Natural killer cell (primary cell): ENCODE measurements at regions not wholly inside any gene's neighbourhood (a gene's known extent, or its start where the extent isn't known, plus 50 kb on each side); places are given as distances from the start of the nearest gene placed in this dataset.

Source experiments
- ATAC-seq, 3 donors: fragments of 150-1000 bp in 2 of 3; fragments of 200-7000 bp in 1 of 3; cut with Tn5 transposase; 1 replicate in 1 of 3; 2 replicates in 2 of 3; pipeline ENCODE4 v1.10.0; 2021; ENCODE audit warnings: mild to moderate bottlenecking in 2 of 3, moderate library complexity in 2 of 3
- DNase-seq, 2 donors: peaks; one replicate each; pipeline versions ENCODE4 v3.0.0 to v3.0.0-alpha.2; 2013 to 2021; ENCODE audit warnings: mixed read lengths in 1 of 2
- H3K27ac ChIP-seq: one replicate; pipeline ENCODE4 v1.5.1; 2013; ENCODE audit warnings: mild to moderate bottlenecking, low read length
- H3K27me3 ChIP-seq: one replicate; pipeline ENCODE4 v1.6.1; 2013; ENCODE audit warnings: low read length; ENCODE audit not compliant: control insufficient read depth, insufficient read depth
- H3K36me3 ChIP-seq: one replicate; pipeline ENCODE4 v1.6.1; 2013; ENCODE audit warnings: low read length; ENCODE audit not compliant: control insufficient read depth, insufficient read depth
- H3K4me1 ChIP-seq: one replicate; pipeline ENCODE4 v1.6.1; 2013; ENCODE audit warnings: low read length; ENCODE audit not compliant: control insufficient read depth, insufficient read depth
- H3K4me3 ChIP-seq: one replicate; pipeline ENCODE4 v1.5.1; 2013; ENCODE audit warnings: low read length
- H3K9me3 ChIP-seq: one replicate; pipeline ENCODE4 v1.6.1; 2013; ENCODE audit warnings: low read length; ENCODE audit not compliant: control insufficient read depth, insufficient read depth
- H3K27ac Mint-ChIP-seq, 2 donors: one replicate each; pipeline ENCODE4 v1.8.0; 2022; ENCODE audit warnings: mild to moderate bottlenecking in 2 of 2, mixed read lengths in 2 of 2, moderate library complexity in 1 of 2
- H3K27me3 Mint-ChIP-seq, 2 donors: one replicate each; pipeline ENCODE4 v1.8.0; 2022; ENCODE audit warnings: low read depth in 2 of 2, mixed read lengths in 2 of 2
- H3K36me3 Mint-ChIP-seq: one replicate; pipeline ENCODE4 v1.8.0; 2022; ENCODE audit warnings: mixed read lengths
- H3K4me1 Mint-ChIP-seq, 2 donors: one replicate each; pipeline ENCODE4 v1.8.0; 2022; ENCODE audit warnings: mixed read lengths in 2 of 2
- H3K4me3 Mint-ChIP-seq: one replicate; pipeline ENCODE4 v1.8.0; 2022; ENCODE audit warnings: mild to moderate bottlenecking, moderate library complexity, mixed read lengths
- H3K9me3 Mint-ChIP-seq, 2 donors: one replicate each; pipeline ENCODE4 v1.8.0; 2022; ENCODE audit warnings: mixed read lengths in 2 of 2
- CTCF ChIP-seq: fragments of 200-600 bp; IDR thresholded peaks from one replicate; pipeline ENCODE4 v1.8.0; 2022; ENCODE audit warnings: antibody characterized with exemption
- whole genome bisulfite sequencing: methylation state at CpG from one replicate; pipeline ENCODE4 v1.1.7; 2013; ENCODE audit warnings: missing lambda C conversion rate; ENCODE audit not compliant: insufficient coverage; 5-methylcytosine and 5-hydroxymethylcytosine counted together
- intact Hi-C: fragments of 100-400 bp; cut with micrococcal nuclease; formaldehyde crosslinking; loops from one replicate; pipeline ENCODE4 v1.14.2; 2022

DNA sequence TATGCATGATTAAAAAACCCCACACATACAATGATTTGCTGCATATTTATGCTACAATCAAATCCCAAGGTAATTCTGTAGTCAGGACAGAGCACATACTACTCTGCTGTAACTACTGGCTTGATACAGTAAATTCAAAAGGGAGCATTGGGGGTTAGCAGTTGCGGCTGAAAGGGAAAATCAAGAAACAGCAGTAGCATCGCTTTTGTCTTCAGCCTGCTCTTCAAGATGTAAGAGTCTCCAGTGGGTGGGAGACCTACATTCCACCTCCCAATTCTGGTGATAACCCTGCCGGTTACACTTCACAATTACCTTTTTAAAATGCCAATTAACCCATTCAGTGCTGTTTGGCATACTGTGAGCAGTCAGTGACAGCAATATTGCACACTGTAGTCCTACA lies 259.4 kb downstream of the NR2F2 start:
- 50% methylated on average over 3 of the region's 3 CpGs for WGBS
- H3K36me3 ChIP-seq = no peaks in the 10 kb centered on the region
- H3K36me3 Mint-ChIP-seq = no peaks in the 10 kb centered on the region
- peaks cover 6 to 57% of the 10 kb centered on the region in 2 donors for H3K27me3 Mint-ChIP-seq
- no peak overlapping the region for H3K27ac ChIP-seq
- no peak overlapping the region for H3K27ac Mint-ChIP-seq
- no peaks in the 10 kb centered on the region for H3K27me3 ChIP-seq
- ATAC-seq (no peak), DNase-seq (no peak)
- no peaks in the 10 kb centered on the region for H3K4me1 ChIP-seq
- H3K4me1 Mint-ChIP-seq = no peaks in the 10 kb centered on the region
- intact Hi-C loops = no loop called here
- no peaks in the 10 kb centered on the region for H3K9me3 Mint-ChIP-seq
- H3K4me3 Mint-ChIP-seq = no peak overlapping the region
- no peaks in the 10 kb centered on the region for H3K9me3 ChIP-seq
- H3K4me3 ChIP-seq = no peak overlapping the region
- TF ChIP-seq CTCF = no peak

GRCh38 chr15:96593735-96594134 lies 263.2 kb downstream of the NR2F2 start:
- no peak for TF ChIP-seq CTCF
- intact Hi-C loops = no loop called here
- H3K4me3 Mint-ChIP-seq = no peak overlapping the region
- DNase-seq = no peak
- no peaks in the 10 kb centered on the region for H3K4me1 Mint-ChIP-seq
- ATAC-seq = no peak
- Histone ChIP-seq H3K27me3 (no peaks in the 10 kb centered on the region), H3K4me1 (no peaks in the 10 kb centered on the region), H3K36me3 (no peaks in the 10 kb centered on the region), H3K9me3 (no peaks in the 10 kb centered on the region), H3K4me3 (no peak overlapping the region), H3K27ac (no peak overlapping the region)
- WGBS = 59% methylated on average over 7 of the region's 7 CpGs
- H3K27me3 Mint-ChIP-seq = peaks cover under 1 to 36% of the 10 kb centered on the region in 2 donors
- H3K36me3 Mint-ChIP-seq = no peaks in the 10 kb centered on the region
- H3K27ac Mint-ChIP-seq = no peak overlapping the region
- no peaks in the 10 kb centered on the region for H3K9me3 Mint-ChIP-seq

GRCh38 chr15:96595951-96596350 lies 265.5 kb downstream of the NR2F2 start:
- Mint-ChIP-seq H3K27ac (no peak overlapping the region), H3K27me3 (peaks cover 0 to 20% of the 10 kb centered on the region in 2 donors), H3K4me1 (no peaks in the 10 kb centered on the region), H3K9me3 (no peaks in the 10 kb centered on the region), H3K4me3 (no peak overlapping the region), H3K36me3 (no peaks in the 10 kb centered on the region)
- ATAC-seq (no peak), DNase-seq (no peak)
- Histone ChIP-seq H3K27me3 (no peaks in the 10 kb centered on the region), H3K4me1 (no peaks in the 10 kb centered on the region), H3K27ac (no peak overlapping the region), H3K9me3 (no peaks in the 10 kb centered on the region), H3K36me3 (no peaks in the 10 kb centered on the region), H3K4me3 (no peak overlapping the region)
- TF ChIP-seq CTCF = no peak
- WGBS = 89% methylated on average over 1 of the region's 3 CpGs
- intact Hi-C loops = no loop called here

DNA sequence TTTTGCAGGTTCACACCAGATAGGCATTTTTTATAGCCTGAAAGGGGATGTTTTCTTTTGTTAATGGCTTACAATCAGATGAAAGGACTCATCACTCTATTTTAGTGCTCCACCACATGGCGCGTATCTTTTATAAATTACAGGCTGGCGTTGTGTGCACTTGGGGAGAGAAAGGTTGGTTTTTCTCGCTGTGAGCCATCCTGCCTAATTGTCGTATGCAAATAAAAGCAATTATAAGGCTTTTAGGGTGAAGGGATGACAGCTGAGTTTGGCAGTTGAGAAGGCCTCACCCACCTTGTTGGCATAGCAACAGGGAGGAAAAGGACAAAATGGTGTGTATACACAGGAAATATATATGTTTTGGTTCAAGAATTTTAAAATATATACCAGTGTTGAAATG lies 268.0 kb downstream of the NR2F2 start:
- Histone ChIP-seq H3K36me3 (no peaks in the 10 kb centered on the region), H3K27me3 (no peaks in the 10 kb centered on the region), H3K4me3 (no peak overlapping the region), H3K9me3 (no peaks in the 10 kb centered on the region), H3K4me1 (no peaks in the 10 kb centered on the region), H3K27ac (no peak overlapping the region)
- intact Hi-C loops = no loop called here
- ATAC-seq (no peak), DNase-seq (no peak)
- 78% methylated on average over 5 of the region's 5 CpGs for WGBS
- no peak for TF ChIP-seq CTCF
- H3K4me3 Mint-ChIP-seq = no peak overlapping the region
- H3K27me3 Mint-ChIP-seq = peaks cover 0 to 6% of the 10 kb centered on the region in 2 donors
- no peaks in the 10 kb centered on the region for H3K36me3 Mint-ChIP-seq
- H3K27ac Mint-ChIP-seq = no peak overlapping the region
- H3K4me1 Mint-ChIP-seq = no peaks in the 10 kb centered on the region
- no peaks in the 10 kb centered on the region for H3K9me3 Mint-ChIP-seq
